ENCODE measurements at regions not wholly inside any gene's neighbourhood (a gene's known extent, or its start where the extent isn't known, plus 50 kb on each side); places are given as distances from the start of the nearest gene placed in this dataset.

DNA sequence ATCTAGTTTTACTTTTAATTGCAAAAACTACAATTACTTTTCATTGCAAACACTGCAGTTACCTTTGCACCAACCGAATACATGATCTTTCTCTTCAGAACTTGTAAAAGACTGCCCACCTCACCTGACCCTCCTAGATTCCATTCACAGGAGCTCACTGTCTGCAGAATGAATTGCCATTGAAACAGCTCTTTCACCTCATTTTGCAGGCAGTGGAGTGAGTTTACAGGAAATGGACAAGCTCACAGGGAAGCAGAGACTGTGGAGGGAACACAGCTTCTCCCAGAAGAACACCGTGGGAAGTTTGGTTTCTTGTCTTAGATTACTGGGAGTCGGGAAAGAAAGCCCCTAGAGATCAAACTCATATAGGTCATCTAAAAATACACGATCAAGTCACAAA, 439.7 kb upstream of the RBFOX1 start:
- no peaks in the 10 kb centered on the region for H3K36me3 ChIP-seq (ENCODE audit: control insufficient read depth in 2 of 3, insufficient read depth in 3 of 3, low read length in 3 of 3)
- no peaks in the 10 kb centered on the region for H3K4me1 ChIP-seq (ENCODE audit: control insufficient read depth in 2 of 3, insufficient read depth in 2 of 3, low read depth in 1 of 3, low read length in 3 of 3)
- H3K4me3 ChIP-seq (ENCODE audit: low read length in 3 of 3) = no peak overlapping the region
- peak in 3 of 5 donors; percentile 15 to 66 (median 43) for DNase-seq
- no peak overlapping the region for H3K9ac ChIP-seq (ENCODE audit: low read length in 3 of 3)
- TF ChIP-seq, protein P1, sequence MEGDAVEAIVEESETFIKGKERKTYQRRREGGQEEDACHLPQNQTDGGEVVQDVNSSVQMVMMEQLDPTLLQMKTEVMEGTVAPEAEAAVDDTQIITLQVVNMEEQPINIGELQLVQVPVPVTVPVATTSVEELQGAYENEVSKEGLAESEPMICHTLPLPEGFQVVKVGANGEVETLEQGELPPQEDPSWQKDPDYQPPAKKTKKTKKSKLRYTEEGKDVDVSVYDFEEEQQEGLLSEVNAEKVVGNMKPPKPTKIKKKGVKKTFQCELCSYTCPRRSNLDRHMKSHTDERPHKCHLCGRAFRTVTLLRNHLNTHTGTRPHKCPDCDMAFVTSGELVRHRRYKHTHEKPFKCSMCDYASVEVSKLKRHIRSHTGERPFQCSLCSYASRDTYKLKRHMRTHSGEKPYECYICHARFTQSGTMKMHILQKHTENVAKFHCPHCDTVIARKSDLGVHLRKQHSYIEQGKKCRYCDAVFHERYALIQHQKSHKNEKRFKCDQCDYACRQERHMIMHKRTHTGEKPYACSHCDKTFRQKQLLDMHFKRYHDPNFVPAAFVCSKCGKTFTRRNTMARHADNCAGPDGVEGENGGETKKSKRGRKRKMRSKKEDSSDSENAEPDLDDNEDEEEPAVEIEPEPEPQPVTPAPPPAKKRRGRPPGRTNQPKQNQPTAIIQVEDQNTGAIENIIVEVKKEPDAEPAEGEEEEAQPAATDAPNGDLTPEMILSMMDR (IDR thresholded peaks at IDR 0.05; ENCODE audit: borderline replicate concordance, extremely low read depth, insufficient read depth) = no peak
- H3K27ac ChIP-seq (ENCODE audit: low read depth in 2 of 2, low read length in 2 of 2) = no peak overlapping the region
- no peak for FAIRE-seq
- no peaks in the 10 kb centered on the region for H3K27me3 ChIP-seq (ENCODE audit: control insufficient read depth, insufficient read depth, low read length)
- intact Hi-C loops (cut with DNase I) = no loop called here
- no peaks in the 10 kb centered on the region for H3K9me3 ChIP-seq (ENCODE audit: control insufficient read depth in 2 of 3, insufficient read depth in 1 of 3, low read length in 3 of 3)

DNA sequence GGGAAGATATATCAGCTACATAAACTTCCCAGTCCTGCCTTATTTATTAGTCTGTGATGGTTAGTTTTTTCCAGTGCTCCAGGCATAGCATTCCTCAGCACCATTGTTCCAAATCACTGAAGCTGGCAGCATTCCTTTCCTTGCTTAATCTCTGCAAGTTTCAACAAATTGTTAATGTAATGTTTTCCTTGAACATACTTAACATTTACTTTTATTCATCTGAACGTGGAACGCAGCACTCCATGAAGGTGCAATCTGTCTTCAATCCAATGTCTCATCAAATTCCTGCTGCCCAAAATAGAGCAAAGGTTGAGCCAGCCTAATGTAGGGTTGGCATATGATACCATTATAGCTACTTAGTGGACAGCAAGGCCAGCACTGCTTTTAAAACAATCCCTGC, 441.1 kb upstream of the RBFOX1 start:
- peak in 3 of 5 donors; percentile 78 to 93 (median 91) for DNase-seq
- intact Hi-C loops (cut with DNase I) = no loop called here
- peak; percentile 33 for FAIRE-seq

DNA sequence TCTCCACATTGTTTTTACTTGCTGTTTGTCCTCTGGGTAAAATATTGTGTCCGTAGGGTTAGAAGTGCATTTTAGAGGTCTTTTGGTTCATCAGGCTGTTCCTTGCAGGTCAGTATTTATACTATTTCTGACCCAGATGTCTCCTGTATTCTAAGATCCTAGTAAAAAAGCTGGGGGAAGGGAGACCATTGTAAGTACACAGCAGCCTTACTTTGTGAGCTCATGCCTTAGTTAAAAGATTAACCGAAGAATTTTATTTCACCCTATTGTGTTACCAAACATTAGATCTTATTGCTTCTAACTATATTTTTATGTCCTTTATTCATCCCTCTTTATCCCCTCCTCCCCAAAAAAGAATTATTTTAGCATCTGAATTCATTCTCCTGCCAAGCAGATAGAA, 444.1 kb upstream of the RBFOX1 start:
- Histone ChIP-seq H3K4me3 (ENCODE audit: low read length in 3 of 3) (peak overlapping the region in 1 of 3 donors; percentile 12), H3K27ac (ENCODE audit: low read depth in 2 of 2, low read length in 2 of 2) (no peak overlapping the region), H3K36me3 (ENCODE audit: control insufficient read depth in 2 of 3, insufficient read depth in 3 of 3, low read length in 3 of 3) (no peaks in the 10 kb centered on the region), H3K9me3 (ENCODE audit: control insufficient read depth in 2 of 3, insufficient read depth in 1 of 3, low read length in 3 of 3) (peaks cover 0 to 2% (median 0%) of the 10 kb centered on the region in 3 donors), H3K27me3 (ENCODE audit: control insufficient read depth, insufficient read depth, low read length) (no peaks in the 10 kb centered on the region), H3K9ac (ENCODE audit: low read length in 3 of 3) (no peak overlapping the region), H3K4me1 (ENCODE audit: control insufficient read depth in 2 of 3, insufficient read depth in 2 of 3, low read depth in 1 of 3, low read length in 3 of 3) (no peaks in the 10 kb centered on the region)
- TF ChIP-seq, protein P1 (IDR thresholded peaks at IDR 0.05; ENCODE audit: borderline replicate concordance, extremely low read depth, insufficient read depth) = no peak
- intact Hi-C loops (cut with DNase I) = no loop called here
- FAIRE-seq = no peak
- DNase-seq = peak in 2 of 5 donors; percentile 36 to 59

More for the DNA sequence above, 441.1 kb upstream of the RBFOX1 start:
- H3K9ac ChIP-seq (ENCODE audit: low read length in 3 of 3) = no peak overlapping the region
- H3K9me3 ChIP-seq (ENCODE audit: control insufficient read depth in 2 of 3, insufficient read depth in 1 of 3, low read length in 3 of 3) = no peaks in the 10 kb centered on the region
- TF ChIP-seq, protein P1 (IDR thresholded peaks at IDR 0.05; ENCODE audit: borderline replicate concordance, extremely low read depth, insufficient read depth) = no peak
- H3K4me1 ChIP-seq (ENCODE audit: control insufficient read depth in 2 of 3, insufficient read depth in 2 of 3, low read depth in 1 of 3, low read length in 3 of 3) = no peaks in the 10 kb centered on the region
- peak overlapping the region in 1 of 2 donors; percentile 26 for H3K27ac ChIP-seq (ENCODE audit: low read depth in 2 of 2, low read length in 2 of 2)
- H3K27me3 ChIP-seq (ENCODE audit: control insufficient read depth, insufficient read depth, low read length) = no peaks in the 10 kb centered on the region
- H3K36me3 ChIP-seq (ENCODE audit: control insufficient read depth in 2 of 3, insufficient read depth in 3 of 3, low read length in 3 of 3) = no peaks in the 10 kb centered on the region
- no peak overlapping the region for H3K4me3 ChIP-seq (ENCODE audit: low read length in 3 of 3)

DNA sequence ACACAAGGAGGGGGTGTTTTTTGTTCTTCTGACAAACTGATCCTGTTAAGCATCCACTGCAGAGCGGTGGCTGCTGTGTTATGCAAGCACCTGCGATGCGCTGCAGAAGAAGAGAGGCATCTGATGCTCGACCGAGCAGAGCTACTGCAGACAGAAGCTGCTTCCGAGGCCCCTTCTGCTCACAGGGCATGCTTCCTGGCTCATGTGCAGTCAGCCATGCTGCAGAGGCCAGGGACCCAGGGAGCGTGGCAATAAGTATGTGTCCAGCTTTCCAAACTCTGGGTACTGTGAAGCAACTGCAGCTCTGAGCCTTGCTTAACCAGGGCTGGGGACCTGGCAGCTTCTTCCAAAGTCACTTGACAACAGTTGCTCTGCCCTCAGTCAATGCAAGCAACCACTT, 448.6 kb upstream of the RBFOX1 start:
- TF ChIP-seq, protein P1 (IDR thresholded peaks at IDR 0.05; ENCODE audit: borderline replicate concordance, extremely low read depth, insufficient read depth) = no peak
- DNase-seq = peak; percentile 57 to 75 (median 67)
- FAIRE-seq = no peak

More for the DNA sequence above, 448.6 kb upstream of the RBFOX1 start:
- peaks cover 0 to 2% (median 0%) of the 10 kb centered on the region in 3 donors for H3K9me3 ChIP-seq (ENCODE audit: control insufficient read depth in 2 of 3, insufficient read depth in 1 of 3, low read length in 3 of 3)
- H3K36me3 ChIP-seq (ENCODE audit: control insufficient read depth in 2 of 3, insufficient read depth in 3 of 3, low read length in 3 of 3) = no peaks in the 10 kb centered on the region
- intact Hi-C loops (cut with DNase I) = no loop called here
- H3K27ac ChIP-seq (ENCODE audit: low read depth in 2 of 2, low read length in 2 of 2) = no peak overlapping the region
- no peaks in the 10 kb centered on the region for H3K27me3 ChIP-seq (ENCODE audit: control insufficient read depth, insufficient read depth, low read length)
- H3K9ac ChIP-seq (ENCODE audit: low read length in 3 of 3) = no peak overlapping the region
- no peak overlapping the region for H3K4me3 ChIP-seq (ENCODE audit: low read length in 3 of 3)
- no peaks in the 10 kb centered on the region for H3K4me1 ChIP-seq (ENCODE audit: control insufficient read depth in 2 of 3, insufficient read depth in 2 of 3, low read depth in 1 of 3, low read length in 3 of 3)
